ENCODE measurements at regions not wholly inside any gene's neighbourhood (a gene's known extent, or its start where the extent isn't known, plus 50 kb on each side); places are given as distances from the start of the nearest gene placed in this dataset.

DNA sequence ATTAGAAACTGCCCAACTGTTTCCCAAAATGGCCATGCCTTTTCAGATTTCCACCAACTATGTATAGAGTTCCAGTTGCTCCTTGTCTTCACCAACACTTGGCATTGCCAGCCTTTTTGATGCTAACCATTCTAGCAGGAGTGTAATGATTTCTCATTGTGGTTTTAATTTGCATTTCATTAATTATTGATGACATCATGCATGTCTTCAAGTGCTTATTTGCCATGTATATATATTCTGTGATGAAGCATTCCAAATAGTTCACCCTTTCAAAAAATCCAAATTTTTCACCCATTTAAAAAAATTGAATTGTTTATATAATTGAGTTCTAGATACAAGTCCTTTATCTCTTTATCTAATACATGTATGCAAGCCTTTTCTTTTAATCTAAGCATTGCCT, 245.9 kb upstream of the TNRC6C start:
- H3K27ac ChIP-seq (ENCODE audit: low read length) = no peak overlapping the region
- H3K4me1 ChIP-seq (ENCODE audit: control insufficient read depth, insufficient read depth, low read length) = no peaks in the 10 kb centered on the region
- no peaks in the 10 kb centered on the region for H3K36me3 ChIP-seq (ENCODE audit: control insufficient read depth in 2 of 2, insufficient read depth in 2 of 2, low read length in 2 of 2)
- H3K9me3 ChIP-seq (ENCODE audit: control insufficient read depth in 2 of 2, low read length in 2 of 2) = peaks cover 0 to 3% of the 10 kb centered on the region in 2 donors
- H3K9ac ChIP-seq (ENCODE audit: low read length in 2 of 2) = no peak overlapping the region
- H3K4me3 ChIP-seq (ENCODE audit: low read length in 2 of 2) = no peak overlapping the region
- H3K27me3 ChIP-seq (ENCODE audit: control insufficient read depth in 1 of 2, insufficient read depth in 2 of 2, low read length in 2 of 2) = no peaks in the 10 kb centered on the region

DNA sequence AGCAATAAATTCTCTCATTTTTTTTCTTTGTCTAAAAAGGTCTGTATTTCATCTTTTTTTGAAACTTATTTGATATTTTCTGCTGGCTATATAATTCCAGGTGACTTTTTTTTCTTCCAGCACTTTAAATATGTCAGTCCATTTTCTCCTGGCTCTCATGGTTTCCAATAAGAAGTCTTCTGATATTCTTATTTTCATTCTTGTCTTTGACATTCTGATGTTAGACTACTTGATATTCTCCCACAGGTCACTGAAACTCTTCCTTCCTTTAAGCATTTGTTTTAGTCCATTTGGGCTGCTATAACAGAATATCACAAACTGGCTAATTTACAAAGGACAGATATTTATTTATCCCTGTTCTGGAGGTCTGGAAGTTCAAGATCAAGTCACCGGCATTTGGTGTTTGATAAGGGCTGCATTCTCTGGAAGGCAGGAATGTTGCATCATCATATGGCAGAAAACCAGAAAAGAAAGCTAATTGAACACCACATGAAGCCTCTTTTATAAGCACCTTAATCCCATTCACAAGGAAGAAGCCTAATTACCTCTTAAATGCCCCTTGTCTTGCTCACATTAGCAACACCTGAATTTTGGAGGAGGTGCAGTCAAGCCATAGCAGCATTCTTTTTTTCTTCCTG, 242.1 kb upstream of the TNRC6C start:
- no peak overlapping the region for H3K9ac ChIP-seq (ENCODE audit: low read length in 2 of 2)
- H3K4me3 ChIP-seq (ENCODE audit: low read length in 2 of 2) = no peak overlapping the region
- H3K36me3 ChIP-seq (ENCODE audit: control insufficient read depth in 2 of 2, insufficient read depth in 2 of 2, low read length in 2 of 2) = no peaks in the 10 kb centered on the region
- no peaks in the 10 kb centered on the region for H3K9me3 ChIP-seq (ENCODE audit: control insufficient read depth in 2 of 2, low read length in 2 of 2)
- no peak overlapping the region for H3K27ac ChIP-seq (ENCODE audit: low read length)
- H3K4me1 ChIP-seq (ENCODE audit: control insufficient read depth, insufficient read depth, low read length) = no peaks in the 10 kb centered on the region
- H3K27me3 ChIP-seq (ENCODE audit: control insufficient read depth in 1 of 2, insufficient read depth in 2 of 2, low read length in 2 of 2) = no peaks in the 10 kb centered on the region

DNA sequence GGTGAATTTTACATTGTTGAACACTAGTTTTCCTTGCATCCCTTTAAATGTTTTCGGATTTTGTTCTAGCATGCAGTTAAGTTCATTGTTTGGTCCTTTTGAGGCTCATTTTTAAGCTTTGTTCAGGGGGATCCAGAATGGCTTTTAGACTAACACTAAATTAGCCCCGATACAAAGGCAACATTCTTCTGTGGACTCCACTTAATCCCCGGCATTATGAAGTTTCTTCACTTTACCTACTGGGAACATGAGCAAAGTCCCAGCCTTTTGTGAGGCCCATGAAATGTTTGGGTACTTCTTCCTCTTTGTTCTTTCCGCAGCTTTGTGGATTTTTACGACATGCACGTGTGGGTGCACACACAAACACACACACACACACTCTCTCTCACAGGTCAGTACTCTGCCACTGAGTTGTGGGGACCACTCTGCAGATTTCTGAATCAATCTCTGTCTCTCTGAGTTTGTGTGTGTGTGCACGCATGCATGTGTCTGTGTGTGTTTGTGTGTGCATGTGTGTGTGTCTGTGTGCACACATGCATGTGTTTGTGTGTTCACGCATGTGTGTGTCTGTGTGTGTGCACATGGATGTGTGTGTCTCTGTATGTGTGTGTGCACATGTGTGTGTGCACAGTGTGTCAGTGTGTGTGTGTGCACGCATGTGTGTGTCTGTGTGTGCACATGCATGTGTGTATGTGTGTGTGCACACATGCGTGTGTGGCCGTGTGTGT, 240.4 kb upstream of the TNRC6C start:
- no peaks in the 10 kb centered on the region for H3K9me3 ChIP-seq (ENCODE audit: control insufficient read depth in 2 of 2, low read length in 2 of 2)
- H3K36me3 ChIP-seq (ENCODE audit: control insufficient read depth in 2 of 2, insufficient read depth in 2 of 2, low read length in 2 of 2) = no peaks in the 10 kb centered on the region
- no peak overlapping the region for H3K27ac ChIP-seq (ENCODE audit: low read length)
- H3K4me3 ChIP-seq (ENCODE audit: low read length in 2 of 2) = no peak overlapping the region
- H3K9ac ChIP-seq (ENCODE audit: low read length in 2 of 2) = no peak overlapping the region
- no peaks in the 10 kb centered on the region for H3K4me1 ChIP-seq (ENCODE audit: control insufficient read depth, insufficient read depth, low read length)
- H3K27me3 ChIP-seq (ENCODE audit: control insufficient read depth in 1 of 2, insufficient read depth in 2 of 2, low read length in 2 of 2) = no peaks in the 10 kb centered on the region

DNA sequence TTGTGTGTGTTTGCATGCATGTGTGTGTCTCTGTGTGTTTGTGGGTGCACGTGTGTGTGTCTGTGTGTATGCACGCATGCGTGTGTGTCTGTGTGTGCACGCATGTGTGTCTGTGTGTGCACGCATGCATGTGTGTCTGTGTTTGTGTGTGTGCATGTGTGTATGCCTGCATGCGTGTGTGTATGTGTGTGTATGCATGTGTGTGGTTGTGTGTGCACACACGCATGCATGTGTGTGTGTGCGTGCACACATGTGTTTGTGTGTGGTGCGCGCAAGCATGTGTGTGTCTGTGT, 239.9 kb upstream of the TNRC6C start:
- H3K27ac ChIP-seq (ENCODE audit: low read length) = no peak overlapping the region
- H3K27me3 ChIP-seq (ENCODE audit: control insufficient read depth in 1 of 2, insufficient read depth in 2 of 2, low read length in 2 of 2) = no peaks in the 10 kb centered on the region
- H3K9me3 ChIP-seq (ENCODE audit: control insufficient read depth in 2 of 2, low read length in 2 of 2) = no peaks in the 10 kb centered on the region
- H3K9ac ChIP-seq (ENCODE audit: low read length in 2 of 2) = no peak overlapping the region
- no peaks in the 10 kb centered on the region for H3K36me3 ChIP-seq (ENCODE audit: control insufficient read depth in 2 of 2, insufficient read depth in 2 of 2, low read length in 2 of 2)
- no peaks in the 10 kb centered on the region for H3K4me1 ChIP-seq (ENCODE audit: control insufficient read depth, insufficient read depth, low read length)
- no peak overlapping the region for H3K4me3 ChIP-seq (ENCODE audit: low read length in 2 of 2)

DNA sequence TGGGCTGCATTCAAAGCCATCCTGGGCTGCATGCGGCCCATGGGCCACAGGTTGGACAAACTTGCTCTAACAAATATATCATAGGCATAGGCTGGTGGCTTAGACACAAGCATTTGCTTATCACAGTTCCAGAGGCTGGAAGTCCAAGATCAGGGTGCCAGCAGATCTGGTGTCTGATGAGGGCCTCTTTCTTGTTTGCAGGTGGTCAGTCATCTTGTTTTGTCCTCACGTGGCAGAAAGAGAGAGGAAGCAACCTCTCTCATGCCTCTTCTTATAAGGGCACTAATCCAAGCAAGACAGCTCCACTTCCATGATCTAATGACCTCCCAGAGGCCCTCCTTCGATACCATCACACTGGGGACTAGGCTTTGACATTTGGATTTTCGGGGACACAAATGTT, 238.7 kb upstream of the TNRC6C start:
- no peak overlapping the region for H3K27ac ChIP-seq (ENCODE audit: low read length)
- no peaks in the 10 kb centered on the region for H3K9me3 ChIP-seq (ENCODE audit: control insufficient read depth in 2 of 2, low read length in 2 of 2)
- H3K9ac ChIP-seq (ENCODE audit: low read length in 2 of 2) = no peak overlapping the region
- no peaks in the 10 kb centered on the region for H3K36me3 ChIP-seq (ENCODE audit: control insufficient read depth in 2 of 2, insufficient read depth in 2 of 2, low read length in 2 of 2)
- H3K27me3 ChIP-seq (ENCODE audit: control insufficient read depth in 1 of 2, insufficient read depth in 2 of 2, low read length in 2 of 2) = no peaks in the 10 kb centered on the region
- no peak overlapping the region for H3K4me3 ChIP-seq (ENCODE audit: low read length in 2 of 2)
- H3K4me1 ChIP-seq (ENCODE audit: control insufficient read depth, insufficient read depth, low read length) = no peaks in the 10 kb centered on the region

DNA sequence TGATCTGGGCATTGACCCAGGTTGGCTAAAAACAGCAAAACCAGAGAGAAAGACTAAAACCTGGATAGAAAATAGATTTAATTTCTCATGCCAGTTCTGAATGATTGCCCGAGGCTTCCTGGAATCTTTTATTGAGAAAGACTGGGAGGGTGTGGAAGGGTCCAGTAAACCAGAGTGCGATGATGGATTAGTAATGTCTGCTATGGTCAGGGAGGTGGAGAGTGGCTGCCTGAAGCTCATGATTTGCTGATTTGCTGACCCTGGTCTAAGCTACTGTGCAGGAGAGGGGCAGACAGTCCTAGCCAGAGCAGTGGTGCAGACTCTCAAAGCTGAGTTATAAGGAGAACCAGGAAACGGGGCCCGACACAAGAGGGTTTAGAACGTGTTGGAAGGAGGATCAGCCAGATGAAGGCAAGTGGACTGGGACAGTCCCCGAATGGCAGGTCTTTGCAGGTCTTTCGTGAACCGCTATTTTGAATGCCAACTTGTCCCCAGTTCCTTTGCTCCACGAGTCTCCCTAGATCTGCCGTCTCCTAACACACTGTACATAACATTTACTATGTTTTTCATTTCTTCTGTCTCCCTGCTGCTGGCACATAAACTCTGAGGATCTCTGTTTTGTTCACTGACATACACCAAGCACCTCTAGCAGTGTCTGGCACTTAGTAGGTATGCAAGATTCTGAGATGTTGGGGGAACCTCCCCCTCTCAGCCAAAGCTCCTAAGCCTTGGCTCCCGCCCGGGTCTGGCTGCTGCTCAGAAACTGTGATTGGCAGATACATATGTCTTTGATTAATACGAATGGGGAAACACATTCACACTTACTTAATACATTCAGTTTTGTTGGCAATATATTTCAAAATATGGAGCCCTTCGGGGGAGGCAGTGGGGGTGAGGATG, 237.3 kb upstream of the TNRC6C start:
- Histone ChIP-seq H3K9ac (ENCODE audit: low read length in 2 of 2) (no peak overlapping the region), H3K4me3 (ENCODE audit: low read length in 2 of 2) (no peak overlapping the region), H3K4me1 (ENCODE audit: control insufficient read depth, insufficient read depth, low read length) (no peaks in the 10 kb centered on the region), H3K27me3 (ENCODE audit: control insufficient read depth in 1 of 2, insufficient read depth in 2 of 2, low read length in 2 of 2) (no peaks in the 10 kb centered on the region), H3K36me3 (ENCODE audit: control insufficient read depth in 2 of 2, insufficient read depth in 2 of 2, low read length in 2 of 2) (no peaks in the 10 kb centered on the region), H3K9me3 (ENCODE audit: control insufficient read depth in 2 of 2, low read length in 2 of 2) (no peaks in the 10 kb centered on the region), H3K27ac (ENCODE audit: low read length) (no peak overlapping the region)

DNA sequence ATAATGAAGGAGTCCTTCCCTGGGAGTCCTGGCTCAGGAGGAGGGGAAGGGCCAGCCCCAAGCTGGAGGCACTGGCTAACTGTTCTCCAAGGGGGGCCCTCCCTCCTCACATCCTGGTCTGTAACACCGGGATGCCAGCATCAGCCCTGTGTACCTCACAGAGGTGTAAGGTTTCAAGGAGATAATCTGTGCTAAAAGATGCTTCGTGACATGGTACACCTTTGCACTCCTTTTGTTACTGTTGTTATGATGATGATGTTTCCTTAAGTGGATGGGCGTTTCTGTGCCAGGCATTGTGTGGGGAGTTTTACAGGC, 236.7 kb upstream of the TNRC6C start:
- Histone ChIP-seq H3K4me3 (ENCODE audit: low read length in 2 of 2) (no peak overlapping the region), H3K27ac (ENCODE audit: low read length) (no peak overlapping the region), H3K27me3 (ENCODE audit: control insufficient read depth in 1 of 2, insufficient read depth in 2 of 2, low read length in 2 of 2) (no peaks in the 10 kb centered on the region), H3K4me1 (ENCODE audit: control insufficient read depth, insufficient read depth, low read length) (no peaks in the 10 kb centered on the region), H3K9me3 (ENCODE audit: control insufficient read depth in 2 of 2, low read length in 2 of 2) (no peaks in the 10 kb centered on the region), H3K9ac (ENCODE audit: low read length in 2 of 2) (no peak overlapping the region), H3K36me3 (ENCODE audit: control insufficient read depth in 2 of 2, insufficient read depth in 2 of 2, low read length in 2 of 2) (no peaks in the 10 kb centered on the region)

DNA sequence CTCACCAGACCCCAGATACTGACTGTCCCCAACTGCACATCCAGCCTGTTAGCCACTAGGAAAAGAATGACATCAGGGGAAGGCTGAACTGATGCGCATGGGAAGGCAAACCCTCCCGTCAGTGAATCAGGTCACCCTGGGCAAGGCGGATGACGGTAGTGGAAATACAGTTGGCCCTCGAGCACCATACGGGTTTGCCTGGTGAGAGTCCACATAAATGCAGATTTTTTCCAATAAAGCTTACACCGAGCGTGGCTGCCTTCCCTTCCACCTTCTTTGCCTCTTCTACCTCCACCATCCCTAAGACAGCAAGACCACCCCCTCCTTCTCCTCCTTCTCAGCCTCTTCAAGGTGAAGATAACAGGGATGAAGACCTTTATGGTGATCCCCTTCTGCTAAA, 236.1 kb upstream of the TNRC6C start:
- Histone ChIP-seq H3K27ac (ENCODE audit: low read length) (no peak overlapping the region), H3K27me3 (ENCODE audit: control insufficient read depth in 1 of 2, insufficient read depth in 2 of 2, low read length in 2 of 2) (no peaks in the 10 kb centered on the region), H3K9me3 (ENCODE audit: control insufficient read depth in 2 of 2, low read length in 2 of 2) (no peaks in the 10 kb centered on the region), H3K4me3 (ENCODE audit: low read length in 2 of 2) (no peak overlapping the region), H3K4me1 (ENCODE audit: control insufficient read depth, insufficient read depth, low read length) (peaks cover 3% of the 10 kb centered on the region), H3K36me3 (ENCODE audit: control insufficient read depth in 2 of 2, insufficient read depth in 2 of 2, low read length in 2 of 2) (no peaks in the 10 kb centered on the region), H3K9ac (ENCODE audit: low read length in 2 of 2) (no peak overlapping the region)

DNA sequence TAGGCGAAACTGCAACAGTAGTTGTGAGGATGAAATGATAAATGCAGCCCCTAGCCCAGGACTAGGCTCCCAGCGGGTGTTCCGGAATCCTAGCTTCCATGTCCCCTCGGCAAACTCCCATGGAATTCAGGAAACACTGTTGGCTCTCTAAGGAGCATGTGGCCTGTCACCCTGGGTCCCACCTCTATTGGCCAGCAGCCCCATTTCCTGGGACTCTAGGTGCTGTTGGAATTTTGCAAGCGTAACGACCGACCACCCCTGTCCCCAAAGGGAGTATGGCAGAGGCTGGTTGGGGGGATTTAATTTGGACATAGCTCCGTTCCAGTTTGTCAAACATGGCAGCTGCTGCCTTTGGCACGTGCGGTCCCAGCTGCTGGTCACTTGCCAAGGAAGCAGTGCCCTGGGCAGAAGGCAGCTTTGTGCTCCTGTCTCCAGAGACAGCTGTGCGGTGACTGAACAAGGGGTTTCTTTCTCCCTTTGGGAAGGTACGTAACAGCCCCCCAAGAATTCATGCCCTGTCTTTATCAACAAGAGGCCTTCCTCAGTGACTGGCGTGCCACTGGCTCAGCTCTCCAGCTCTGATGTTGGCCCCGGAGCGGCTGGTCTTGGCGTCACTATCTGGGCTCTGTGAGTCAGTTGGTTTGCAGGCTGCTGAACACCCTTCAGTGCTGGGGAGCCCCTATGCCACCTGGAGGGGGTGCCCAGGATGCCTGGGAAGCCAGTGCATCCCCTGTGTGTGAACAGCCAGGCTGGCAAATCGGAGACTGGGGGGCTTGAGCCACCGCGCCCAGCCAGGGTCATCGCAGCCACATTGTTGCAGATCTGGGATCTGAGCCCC, 235.2 kb upstream of the TNRC6C start:
- H3K36me3 ChIP-seq (ENCODE audit: control insufficient read depth in 2 of 2, insufficient read depth in 2 of 2, low read length in 2 of 2) = no peaks in the 10 kb centered on the region
- no peak overlapping the region for H3K9ac ChIP-seq (ENCODE audit: low read length in 2 of 2)
- peaks cover 8% of the 10 kb centered on the region for H3K4me1 ChIP-seq (ENCODE audit: control insufficient read depth, insufficient read depth, low read length)
- H3K4me3 ChIP-seq (ENCODE audit: low read length in 2 of 2) = no peak overlapping the region
- no peak overlapping the region for H3K27ac ChIP-seq (ENCODE audit: low read length)
- no peaks in the 10 kb centered on the region for H3K9me3 ChIP-seq (ENCODE audit: control insufficient read depth in 2 of 2, low read length in 2 of 2)
- H3K27me3 ChIP-seq (ENCODE audit: control insufficient read depth in 1 of 2, insufficient read depth in 2 of 2, low read length in 2 of 2) = no peaks in the 10 kb centered on the region

DNA sequence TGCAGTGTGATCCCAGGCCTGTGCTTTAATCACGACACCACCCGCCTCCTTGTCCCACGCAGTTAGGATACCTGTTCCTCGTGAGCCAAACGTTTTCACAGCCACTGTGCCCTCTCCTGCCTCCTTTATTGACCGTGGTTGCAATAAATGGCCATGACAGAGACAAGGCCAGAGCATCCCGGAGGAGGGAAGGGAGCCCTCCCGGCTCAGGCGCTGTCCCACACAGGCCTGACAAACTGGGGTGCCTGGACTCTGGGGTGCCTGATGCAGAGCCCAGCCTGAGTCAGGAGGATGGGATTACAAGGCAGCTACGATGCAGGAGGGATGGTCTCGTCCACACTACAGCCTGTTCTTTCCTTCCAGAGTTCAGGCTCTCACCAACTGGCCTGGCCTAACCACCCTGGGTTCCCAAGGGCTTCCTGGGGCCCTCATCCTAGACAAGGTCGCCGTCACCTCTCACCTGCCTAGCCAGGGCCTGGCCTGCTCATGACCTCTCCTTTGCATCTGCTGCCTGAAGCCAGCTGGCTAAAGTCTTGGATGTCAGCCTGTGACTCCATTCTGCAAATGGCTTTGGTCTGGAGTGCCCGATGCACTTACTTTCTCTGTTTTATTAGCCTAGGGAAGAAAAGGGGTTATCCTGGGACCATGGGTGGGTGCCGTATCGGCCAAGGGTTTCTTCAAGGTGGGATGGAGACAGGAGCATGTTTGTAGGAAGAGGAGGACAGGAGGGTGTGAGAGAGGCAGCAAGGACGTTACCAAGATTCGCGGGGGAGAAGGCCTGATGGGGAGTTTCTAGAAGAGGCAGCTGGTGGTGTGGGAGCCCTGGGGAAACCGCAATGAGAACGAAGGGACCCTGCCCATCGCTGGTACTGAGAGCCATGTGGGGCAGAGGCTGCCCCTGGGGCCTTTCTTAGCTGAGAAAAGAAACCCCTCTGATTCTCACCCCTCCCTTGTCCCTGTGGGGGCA, 234.3 kb upstream of the TNRC6C start:
- Histone ChIP-seq H3K36me3 (ENCODE audit: control insufficient read depth in 2 of 2, insufficient read depth in 2 of 2, low read length in 2 of 2) (no peaks in the 10 kb centered on the region), H3K9me3 (ENCODE audit: control insufficient read depth in 2 of 2, low read length in 2 of 2) (no peaks in the 10 kb centered on the region), H3K4me1 (ENCODE audit: control insufficient read depth, insufficient read depth, low read length) (peaks cover 10% of the 10 kb centered on the region), H3K9ac (ENCODE audit: low read length in 2 of 2) (no peak overlapping the region), H3K4me3 (ENCODE audit: low read length in 2 of 2) (no peak overlapping the region), H3K27ac (ENCODE audit: low read length) (no peak overlapping the region), H3K27me3 (ENCODE audit: control insufficient read depth in 1 of 2, insufficient read depth in 2 of 2, low read length in 2 of 2) (no peaks in the 10 kb centered on the region)
